Neural cell (in vitro differentiated cells): ENCODE measurements at regions not wholly inside any gene's neighbourhood (a gene's known extent, or its start where the extent isn't known, plus 50 kb on each side); places are given as distances from the start of the nearest gene placed in this dataset.

Source experiments
- CTCF ChIP-seq: fragments of 450-650 bp; IDR thresholded peaks from 2 replicates; pipeline ENCODE4 v1.5.1; 2014; ENCODE audit warnings: antibody characterized with exemption, mild to moderate bottlenecking, moderate library complexity; ENCODE audit not compliant: poor library complexity, severe bottlenecking
- EZH2 ChIP-seq: fragments of 200-600, 300-800 bp; shearing (Covaris generic), sonication (generic); IDR thresholded peaks from 2 replicates; pipeline ENCODE4 v1.6.1; 2014; ENCODE audit warnings: antibody characterized with exemption, low read length, borderline replicate concordance, mild to moderate bottlenecking; ENCODE audit not compliant: insufficient read depth, poor library complexity, severe bottlenecking
- MXI1 ChIP-seq: fragments of 450-650 bp; conservative IDR thresholded peaks from 2 replicates; pipeline ENCODE4 v1.6.1; 2014; ENCODE audit warnings: antibody characterized with exemption, mild to moderate bottlenecking; ENCODE audit not compliant: poor library complexity, severe bottlenecking
- POLR2AphosphoS5 ChIP-seq: IDR thresholded peaks from 2 replicates; pipeline ENCODE4 v1.6.1; 2012
- RAD21 ChIP-seq: fragments of 450-650 bp; conservative IDR thresholded peaks from 2 replicates; pipeline ENCODE4 v1.6.1; 2014; ENCODE audit warnings: antibody characterized with exemption, mild to moderate bottlenecking, moderate library complexity
- SMC3 ChIP-seq: fragments of 450-650 bp; conservative IDR thresholded peaks from 2 replicates; pipeline ENCODE4 v1.6.1; 2014; ENCODE audit warnings: antibody characterized with exemption, mild to moderate bottlenecking, moderate library complexity; ENCODE audit not compliant: poor library complexity
- TAF1 ChIP-seq: IDR thresholded peaks from 2 replicates; pipeline ENCODE4 v1.6.1; 2012; ENCODE audit warnings: low read depth

GRCh38 chr9:87158765-87159164 is 211.5 kb upstream of the GAS1 start:
- TF ChIP-seq CTCF (no peak), RAD21 (no peak), TAF1 (no peak), EZH2 (no peak), POLR2AphosphoS5 (no peak), MXI1 (no peak), SMC3 (no peak)
